Breast epithelium (tissue), 3 donors: ENCODE measurements at regions not wholly inside any gene's neighbourhood (a gene's known extent, or its start where the extent isn't known, plus 50 kb on each side); places are given as distances from the start of the nearest gene placed in this dataset.

Source experiments
- POLR2A ChIP-seq: fragments of 450-650 bp; IDR thresholded peaks from one replicate; pipeline ENCODE4 v1.6.1; 2016; ENCODE audit warnings: antibody characterized with exemption, mild to moderate bottlenecking, moderate library complexity
- TF ChIP-seq, protein P1 (sequence below), 3 donors: fragments of 450-650 bp; IDR thresholded peaks; one replicate each; pipeline ENCODE4 v1.5.1; 2016 to 2017; ENCODE audit warnings: antibody characterized with exemption in 3 of 3, mild to moderate bottlenecking in 3 of 3, moderate library complexity in 3 of 3

DNA sequence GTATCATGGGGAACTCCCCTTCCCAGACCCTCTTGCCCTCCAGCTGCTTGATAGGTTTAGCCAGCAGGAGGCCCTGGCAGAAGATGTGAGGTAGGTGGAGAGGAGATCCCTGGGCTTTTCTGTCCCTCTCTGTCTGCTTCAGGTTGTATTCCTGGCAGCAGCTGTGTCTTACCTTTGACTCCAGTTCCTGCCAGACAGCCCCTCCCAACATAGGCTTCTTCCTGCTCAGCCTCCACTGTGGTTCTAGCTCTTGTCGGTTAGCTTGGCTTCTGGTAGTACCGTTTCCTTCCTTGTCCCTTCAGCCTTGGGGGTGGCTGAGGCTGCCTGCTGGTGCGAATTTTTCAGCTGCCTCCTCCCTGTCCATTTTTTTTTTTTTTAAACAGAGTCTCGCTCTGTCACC, 215.7 kb upstream of the CRY1 start:
- TF ChIP-seq, protein P1, sequence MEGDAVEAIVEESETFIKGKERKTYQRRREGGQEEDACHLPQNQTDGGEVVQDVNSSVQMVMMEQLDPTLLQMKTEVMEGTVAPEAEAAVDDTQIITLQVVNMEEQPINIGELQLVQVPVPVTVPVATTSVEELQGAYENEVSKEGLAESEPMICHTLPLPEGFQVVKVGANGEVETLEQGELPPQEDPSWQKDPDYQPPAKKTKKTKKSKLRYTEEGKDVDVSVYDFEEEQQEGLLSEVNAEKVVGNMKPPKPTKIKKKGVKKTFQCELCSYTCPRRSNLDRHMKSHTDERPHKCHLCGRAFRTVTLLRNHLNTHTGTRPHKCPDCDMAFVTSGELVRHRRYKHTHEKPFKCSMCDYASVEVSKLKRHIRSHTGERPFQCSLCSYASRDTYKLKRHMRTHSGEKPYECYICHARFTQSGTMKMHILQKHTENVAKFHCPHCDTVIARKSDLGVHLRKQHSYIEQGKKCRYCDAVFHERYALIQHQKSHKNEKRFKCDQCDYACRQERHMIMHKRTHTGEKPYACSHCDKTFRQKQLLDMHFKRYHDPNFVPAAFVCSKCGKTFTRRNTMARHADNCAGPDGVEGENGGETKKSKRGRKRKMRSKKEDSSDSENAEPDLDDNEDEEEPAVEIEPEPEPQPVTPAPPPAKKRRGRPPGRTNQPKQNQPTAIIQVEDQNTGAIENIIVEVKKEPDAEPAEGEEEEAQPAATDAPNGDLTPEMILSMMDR (IDR thresholded peaks at IDR 0.05) = no peak
- TF ChIP-seq POLR2A = no peak
